GM18867 (cell line): ENCODE measurements at regions not wholly inside any gene's neighbourhood (a gene's known extent, or its start where the extent isn't known, plus 50 kb on each side); places are given as distances from the start of the nearest gene placed in this dataset.

Source experiments
- ATAC-seq: cut with Tn5 transposase; IDR thresholded peaks from one replicate; pipeline ENCODE4 v1.9.1; 2021; ENCODE audit warnings: mild to moderate bottlenecking, moderate library complexity; ENCODE audit not compliant: unreplicated experiment

GRCh38 chr6:91366781-91367180 lies 779.9 kb upstream of the MAP3K7 start:
- no peak for ATAC-seq

DNA sequence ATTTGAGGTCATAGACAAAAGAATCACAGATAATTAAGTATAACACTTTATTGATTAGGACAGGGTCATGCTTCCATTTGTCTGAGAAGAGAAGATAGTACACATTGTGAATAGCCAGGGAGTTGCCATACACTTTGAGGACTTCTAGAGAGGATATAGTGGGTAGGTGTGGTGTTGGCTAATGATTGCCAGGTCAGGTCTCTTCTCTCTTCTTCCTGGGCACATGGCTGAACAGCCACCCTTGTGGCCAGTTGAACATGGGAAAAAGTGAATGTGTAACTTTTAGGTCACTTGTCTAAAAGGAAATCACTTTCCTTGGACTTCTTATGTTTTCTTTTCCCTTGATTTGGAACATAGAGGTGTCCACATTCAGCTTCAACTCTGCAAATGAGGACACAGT lies 772.1 kb upstream of the MAP3K7 start:
- no peak for ATAC-seq

DNA sequence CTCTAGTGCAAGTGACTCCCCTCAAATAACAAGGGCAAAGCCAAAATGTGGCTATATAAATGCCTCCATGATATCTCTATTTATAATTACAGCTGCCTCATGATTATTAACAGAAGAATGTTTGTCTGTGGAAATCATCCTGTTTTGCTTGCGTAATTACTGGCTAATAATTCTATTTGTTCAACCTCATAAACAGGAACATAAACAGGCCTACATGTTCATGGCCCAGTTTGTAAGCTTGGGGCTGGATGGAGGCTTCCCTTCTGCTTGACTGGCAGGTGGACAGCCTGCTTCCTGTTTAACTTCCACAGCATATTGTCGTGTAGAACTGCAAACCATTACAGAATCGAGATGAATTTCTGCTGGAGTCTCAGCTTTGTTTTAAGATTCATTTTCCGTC lies 766.0 kb upstream of the MAP3K7 start:
- ATAC-seq = no peak

DNA sequence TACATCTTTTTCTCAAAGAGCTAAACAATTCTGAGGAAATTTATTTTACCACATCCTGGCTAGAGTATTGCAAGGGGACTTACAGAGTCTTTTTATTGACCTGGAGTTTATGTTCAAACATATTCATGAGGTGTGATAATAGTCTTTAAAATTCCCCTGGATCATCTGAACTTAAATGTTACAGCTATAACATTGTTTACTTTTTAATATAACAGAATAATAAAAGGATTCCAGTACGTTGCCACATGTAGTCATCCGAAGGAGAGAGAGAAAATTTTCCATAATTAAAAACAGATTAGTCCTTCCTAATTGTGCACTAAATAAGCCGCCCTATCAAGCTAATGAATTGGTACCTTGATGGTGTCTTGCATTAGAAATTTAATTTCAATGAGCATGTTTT lies 765.4 kb upstream of the MAP3K7 start:
- no peak for ATAC-seq

DNA sequence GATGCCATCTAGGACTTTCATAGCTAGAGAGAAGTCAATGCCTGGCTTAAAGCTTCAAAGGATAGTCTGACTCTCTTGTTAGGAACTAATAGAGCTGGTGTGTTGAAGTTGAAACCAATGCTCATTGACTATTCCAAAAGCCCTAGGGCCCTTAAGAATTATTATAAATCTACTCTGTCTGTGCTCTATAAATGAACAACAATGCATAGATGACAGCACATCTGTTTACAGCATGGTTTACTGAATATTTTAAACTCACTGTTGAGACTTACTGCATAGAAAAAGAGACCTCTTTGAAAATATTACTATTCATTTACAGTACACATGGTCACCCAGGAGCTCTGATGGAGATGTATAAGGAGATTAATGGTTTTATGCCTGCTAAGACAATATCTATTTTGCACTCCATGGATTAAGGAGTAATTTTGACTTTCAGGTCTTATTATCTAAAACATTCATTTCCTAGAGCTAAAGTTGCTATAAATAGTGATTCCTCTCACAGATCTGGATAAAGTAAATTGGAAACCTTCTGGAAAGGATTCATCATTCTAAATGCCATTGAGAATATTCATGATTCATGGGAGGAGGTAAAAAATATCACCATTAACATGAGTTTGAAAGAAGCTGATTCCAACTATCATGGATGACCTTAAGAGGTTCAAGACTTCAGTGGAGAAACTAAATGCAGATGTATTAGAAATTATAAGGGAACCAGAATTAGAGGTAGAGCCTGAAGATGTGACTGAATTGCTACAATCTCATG lies 763.5 kb upstream of the MAP3K7 start:
- no peak for ATAC-seq

DNA sequence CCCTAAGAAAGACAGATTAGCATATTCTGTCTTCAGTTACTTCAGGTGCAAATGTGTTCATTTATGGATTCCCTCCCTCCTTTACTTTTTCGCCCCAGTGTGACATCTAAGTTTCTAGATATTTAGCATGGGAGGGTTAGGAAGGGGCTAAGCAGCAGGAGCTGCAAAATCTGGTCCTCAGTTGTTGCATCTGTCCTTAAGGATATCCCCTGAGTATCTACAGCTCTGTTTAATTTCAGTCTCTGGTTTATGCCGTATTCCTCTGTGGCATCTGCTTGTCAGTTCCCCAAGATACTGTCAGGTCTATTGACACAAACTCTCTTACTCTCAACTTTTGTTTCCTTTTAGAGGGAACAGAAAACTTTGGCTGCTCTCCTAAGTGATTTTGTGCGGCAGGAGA lies 754.6 kb upstream of the MAP3K7 start:
- ATAC-seq = no peak

DNA sequence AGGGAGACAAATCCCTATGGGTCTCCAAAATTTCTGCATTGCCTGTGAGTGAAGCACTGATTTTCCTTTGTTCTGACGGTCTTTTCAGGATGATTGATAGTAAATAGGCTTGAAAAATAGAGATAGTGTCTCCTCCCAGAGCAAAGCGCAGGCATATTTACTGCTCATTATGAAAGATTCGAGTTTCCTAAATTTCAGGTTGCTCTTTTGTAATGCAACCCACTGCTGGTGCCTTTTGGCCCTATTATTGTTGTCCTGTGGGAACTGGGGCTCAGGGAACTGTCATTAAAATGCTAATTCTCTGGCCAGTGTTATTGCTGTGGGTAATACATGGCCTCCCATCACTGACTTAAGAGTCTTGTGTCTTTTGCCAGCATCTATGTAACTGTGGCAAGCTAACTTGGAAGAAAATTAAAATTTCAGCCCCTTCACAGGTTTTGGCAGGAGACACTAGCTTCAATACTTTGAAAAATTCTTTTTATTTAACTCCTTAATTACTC lies 754.1 kb upstream of the MAP3K7 start:
- ATAC-seq = no peak

- ATAC-seq = no peak
Measured at GRCh38 chr6:91337967-91338366, 751.1 kb upstream of the MAP3K7 start.

- ATAC-seq = no peak
Measured at GRCh38 chr6:91330896-91331295, 744.0 kb upstream of the MAP3K7 start.

DNA sequence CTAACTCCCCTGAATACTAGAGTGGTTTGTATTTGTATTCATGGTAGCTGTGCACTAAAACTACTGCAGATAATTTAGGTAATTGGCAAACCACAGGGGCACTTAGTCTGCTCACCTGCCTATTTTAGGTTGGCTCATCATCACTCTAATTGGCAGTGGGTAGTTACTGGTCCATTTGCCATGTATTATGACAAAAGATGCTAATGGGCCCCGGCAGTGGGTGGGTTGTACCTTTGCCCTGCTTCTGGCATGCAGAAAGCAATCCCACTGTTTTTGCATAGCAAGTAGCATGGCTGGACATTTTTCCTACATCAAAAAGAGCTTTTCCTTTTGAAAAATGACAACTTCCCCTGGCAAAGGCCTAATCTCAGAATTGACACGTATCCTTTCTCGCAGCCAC lies 741.4 kb upstream of the MAP3K7 start:
- no peak for ATAC-seq

DNA sequence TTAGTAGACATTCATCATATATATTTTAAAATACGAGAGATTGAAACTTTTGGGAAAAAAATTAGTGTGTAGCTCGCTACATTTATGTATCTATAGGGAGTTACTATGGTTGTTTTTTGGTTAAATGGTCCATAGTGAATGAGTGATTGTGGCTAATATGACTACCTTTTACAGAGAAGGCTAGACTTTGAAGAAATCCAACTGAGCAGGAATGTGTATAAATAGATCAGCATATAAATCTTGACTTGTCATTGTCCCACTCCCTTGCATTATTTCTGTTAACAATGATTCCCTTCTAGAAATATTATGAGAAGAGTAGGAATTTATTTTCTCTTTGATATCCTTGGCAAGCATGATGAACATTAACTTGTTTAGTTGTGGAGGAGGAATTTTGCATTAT lies 737.8 kb upstream of the MAP3K7 start:
- ATAC-seq = no peak

GRCh38 chr6:91317984-91318383 lies 731.1 kb upstream of the MAP3K7 start:
- no peak for ATAC-seq

DNA sequence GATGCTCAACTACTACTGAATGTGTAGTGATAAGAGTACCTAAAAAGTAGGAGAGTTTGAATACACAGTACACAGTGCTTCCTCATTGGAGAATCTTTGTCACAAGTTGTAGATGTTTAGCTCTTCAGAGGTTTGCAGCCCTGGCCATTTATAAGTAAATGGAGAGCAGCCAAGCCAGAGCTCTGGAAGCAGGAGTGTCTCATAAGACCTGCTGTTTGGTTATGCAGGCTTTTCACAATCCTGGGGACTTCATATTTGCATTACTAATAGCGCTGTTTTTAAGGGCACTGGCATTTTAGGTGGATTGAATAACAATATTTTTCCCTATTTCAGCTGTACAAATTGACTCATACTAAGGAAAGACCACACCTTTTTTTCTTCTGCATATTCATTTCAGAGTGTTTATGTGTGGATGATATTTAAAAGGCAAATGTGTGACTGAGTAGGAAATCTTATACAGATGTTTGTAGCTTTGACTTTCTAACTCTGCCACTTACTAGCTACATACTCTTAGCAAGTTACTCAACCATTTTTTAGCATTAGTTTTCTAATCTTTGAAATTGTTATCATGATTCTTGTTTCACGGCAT lies 730.5 kb upstream of the MAP3K7 start:
- no peak for ATAC-seq

- ATAC-seq = no peak
Measured at GRCh38 chr6:91310178-91310577, 723.3 kb upstream of the MAP3K7 start.

GRCh38 chr6:91305755-91306154 lies 718.9 kb upstream of the MAP3K7 start:
- no peak for ATAC-seq

DNA sequence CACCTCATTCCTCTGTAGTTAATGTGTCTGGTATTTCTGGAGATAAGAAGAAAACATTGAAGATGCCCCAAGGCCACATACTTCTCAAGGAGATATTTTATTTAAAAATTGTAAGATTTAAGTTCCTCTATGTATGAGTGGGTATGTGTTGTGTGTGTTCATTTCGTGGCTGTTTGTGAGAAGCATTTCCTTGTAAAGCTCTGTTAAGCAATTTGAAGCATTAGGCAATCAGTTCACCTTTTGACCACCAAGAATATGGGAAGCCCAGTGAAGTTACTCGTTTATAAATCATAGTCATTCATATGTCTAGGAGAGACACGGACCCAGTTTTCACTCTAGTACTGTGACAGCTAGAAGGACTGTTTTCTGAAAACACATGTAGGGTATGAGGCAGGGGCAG lies 717.6 kb upstream of the MAP3K7 start:
- ATAC-seq = no peak

DNA sequence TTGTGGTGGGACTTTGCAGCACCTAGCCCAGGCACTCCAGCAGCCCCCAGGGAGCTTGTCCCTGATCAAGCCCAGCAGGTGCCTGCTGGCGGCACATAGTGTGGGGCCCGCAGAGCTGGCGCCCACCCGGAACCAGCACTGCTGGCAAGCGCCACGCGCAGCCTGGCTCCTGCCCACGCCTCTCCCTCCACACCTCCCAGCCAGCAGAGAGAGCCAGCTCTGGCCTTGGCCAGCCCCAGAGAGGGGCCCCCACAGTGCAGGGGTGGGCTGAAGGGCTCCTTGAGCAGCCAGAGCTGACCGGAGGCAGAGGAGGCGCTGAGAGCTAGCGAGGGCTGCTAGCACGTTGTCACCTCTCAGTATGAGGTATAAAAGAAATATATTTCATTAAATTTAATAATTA lies 716.5 kb upstream of the MAP3K7 start:
- no peak for ATAC-seq

GRCh38 chr6:91299544-91300491 lies 712.9 kb upstream of the MAP3K7 start:
- no peak for ATAC-seq

DNA sequence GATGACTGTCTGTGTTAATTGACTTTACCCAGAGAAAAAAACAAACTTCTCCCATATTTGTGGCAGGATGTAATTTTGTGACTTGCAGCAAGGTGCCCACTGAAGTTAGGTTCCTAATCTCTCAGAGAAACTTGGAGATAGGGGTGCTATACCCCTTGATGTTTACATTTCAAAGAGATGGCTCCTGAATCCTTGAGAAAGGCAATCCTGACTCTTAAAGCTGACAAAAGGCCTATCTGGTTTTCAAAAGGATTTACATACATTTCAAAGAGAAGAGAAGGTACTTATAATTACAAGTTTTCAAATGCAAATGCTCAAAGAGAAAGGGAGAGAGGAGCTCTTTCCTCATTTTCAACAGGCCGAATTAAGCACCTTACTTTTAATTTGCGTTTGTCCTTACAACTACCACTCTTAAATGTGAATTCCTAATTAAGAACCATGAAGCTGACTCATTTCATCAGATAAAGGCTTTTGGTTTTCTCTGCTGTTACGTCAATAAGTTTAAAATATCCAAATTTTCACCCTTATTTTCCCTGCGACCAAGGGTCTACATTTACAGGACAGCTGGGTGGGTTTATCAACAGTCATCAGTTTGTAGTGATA lies 711.8 kb upstream of the MAP3K7 start:
- ATAC-seq = no peak

- no peak for ATAC-seq
Measured at GRCh38 chr6:91293395-91293794, 706.5 kb upstream of the MAP3K7 start.

DNA sequence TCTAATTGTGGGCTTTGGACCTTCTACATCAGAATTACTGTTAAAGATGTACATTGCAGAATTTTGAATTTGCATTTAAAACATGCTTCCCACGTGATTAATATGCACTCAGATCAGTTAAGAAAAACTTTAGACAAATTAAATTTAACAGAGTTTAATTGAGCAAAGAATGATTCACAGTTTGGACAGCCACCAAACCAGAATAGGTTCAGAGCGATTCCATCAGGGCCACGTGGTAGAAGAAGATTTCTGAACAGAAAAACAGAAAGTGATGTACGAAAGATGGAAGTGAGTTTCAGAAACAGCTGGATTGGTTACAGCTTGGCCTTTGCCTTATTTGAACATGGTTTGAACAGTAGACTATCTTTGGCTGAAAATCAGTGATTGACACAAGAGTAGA lies 704.2 kb upstream of the MAP3K7 start:
- ATAC-seq = no peak
